ENCODE measurements at regions not wholly inside any gene's neighbourhood (a gene's known extent, or its start where the extent isn't known, plus 50 kb on each side); places are given as distances from the start of the nearest gene placed in this dataset.
A peak's percentile ranks its signal among the peaks of the same experiment; 100 is the strongest.

- no peak overlapping the region for H3K4me3 Mint-ChIP-seq
- H3K27me3 Mint-ChIP-seq: peaks cover 0 to 3% of the 10 kb centered on the region in 2 donors
- H3K36me3 Mint-ChIP-seq: no peaks in the 10 kb centered on the region
- no peaks in the 10 kb centered on the region for H3K4me1 Mint-ChIP-seq (ENCODE audit: low read depth in 2 of 2)
- no peak overlapping the region for H3K27ac Mint-ChIP-seq
- DNase-seq (ENCODE audit: low spot score) (no peak), ATAC-seq (no peak)
- H3K9me3 Mint-ChIP-seq: no peaks in the 10 kb centered on the region
Measured at GRCh38 chr22:44428941-44429830, 68.8 kb downstream of the RTL6 start.

- no peaks in the 10 kb centered on the region for H3K4me1 Mint-ChIP-seq (ENCODE audit: low read depth in 2 of 2)
- peaks cover 3 to 5% of the 10 kb centered on the region in 2 donors for H3K27me3 Mint-ChIP-seq
- no peak overlapping the region for H3K4me3 Mint-ChIP-seq
- no peaks in the 10 kb centered on the region for H3K36me3 Mint-ChIP-seq
- no peaks in the 10 kb centered on the region for H3K9me3 Mint-ChIP-seq
- no peak overlapping the region for H3K27ac Mint-ChIP-seq
- ATAC-seq: no peak
- DNase-seq (ENCODE audit: low spot score): peak; percentile 38
Measured at GRCh38 chr22:44427611-44428470, 70.2 kb downstream of the RTL6 start.

- DNase-seq (ENCODE audit: low spot score): no peak
Measured at GRCh38 chr22:44426981-44427380, 71.1 kb downstream of the RTL6 start.

GRCh38 chr22:44425694-44426045, 72.4 kb downstream of the RTL6 start:
- Mint-ChIP-seq H3K27ac (no peak overlapping the region), H3K4me1 (ENCODE audit: low read depth in 2 of 2) (no peaks in the 10 kb centered on the region), H3K36me3 (no peaks in the 10 kb centered on the region), H3K9me3 (no peaks in the 10 kb centered on the region), H3K27me3 (peaks cover 12 to 14% of the 10 kb centered on the region in 2 donors), H3K4me3 (no peak overlapping the region)
- DNase-seq (ENCODE audit: low spot score) (no peak), ATAC-seq (no peak)

More at GRCh38 chr22:44426981-44427380, 71.1 kb downstream of the RTL6 start:
- H3K4me1 Mint-ChIP-seq (ENCODE audit: low read depth in 2 of 2): no peaks in the 10 kb centered on the region
- H3K4me3 Mint-ChIP-seq: no peak overlapping the region
- H3K27ac Mint-ChIP-seq: no peak overlapping the region
- no peaks in the 10 kb centered on the region for H3K36me3 Mint-ChIP-seq
- peaks cover 9% of the 10 kb centered on the region in 2 donors for H3K27me3 Mint-ChIP-seq
- H3K9me3 Mint-ChIP-seq: no peaks in the 10 kb centered on the region
- ATAC-seq: no peak

GRCh38 chr22:44424867-44425693, 73.0 kb downstream of the RTL6 start:
- Mint-ChIP-seq H3K27ac (no peak overlapping the region), H3K27me3 (peaks cover 14 to 19% of the 10 kb centered on the region in 2 donors), H3K4me3 (no peak overlapping the region), H3K4me1 (ENCODE audit: low read depth in 2 of 2) (no peaks in the 10 kb centered on the region), H3K36me3 (peaks cover under 1% of the 10 kb centered on the region), H3K9me3 (no peaks in the 10 kb centered on the region)
- DNase-seq (ENCODE audit: low spot score) (peak; percentile 40), ATAC-seq (no peak)

- H3K36me3 Mint-ChIP-seq: peaks cover 8% of the 10 kb centered on the region
- H3K27ac Mint-ChIP-seq: no peak overlapping the region
- H3K9me3 Mint-ChIP-seq: peaks cover 7% of the 10 kb centered on the region
- no peak overlapping the region for H3K4me3 Mint-ChIP-seq
- peaks cover 20 to 26% of the 10 kb centered on the region in 2 donors for H3K27me3 Mint-ChIP-seq
- H3K4me1 Mint-ChIP-seq (ENCODE audit: low read depth in 2 of 2): no peaks in the 10 kb centered on the region
- DNase-seq (ENCODE audit: low spot score): peak; percentile 49
- no peak for ATAC-seq
Measured at GRCh38 chr22:44424359-44424682, 73.7 kb downstream of the RTL6 start.

GRCh38 chr22:44423556-44424358, 74.3 kb downstream of the RTL6 start:
- Mint-ChIP-seq H3K27me3 (peaks cover 21 to 30% of the 10 kb centered on the region in 2 donors), H3K9me3 (peaks cover 7% of the 10 kb centered on the region), H3K4me1 (ENCODE audit: low read depth in 2 of 2) (no peaks in the 10 kb centered on the region), H3K4me3 (no peak overlapping the region), H3K27ac (no peak overlapping the region), H3K36me3 (peaks cover 9% of the 10 kb centered on the region)
- DNase-seq (ENCODE audit: low spot score) (peak; percentile 42), ATAC-seq (no peak)

- DNase-seq (ENCODE audit: low spot score) (peak; percentile 45), ATAC-seq (no peak)
- H3K36me3 Mint-ChIP-seq: peaks cover 9% of the 10 kb centered on the region
- H3K27ac Mint-ChIP-seq: no peak overlapping the region
- peaks cover 24 to 37% of the 10 kb centered on the region in 2 donors for H3K27me3 Mint-ChIP-seq
- no peak overlapping the region for H3K4me3 Mint-ChIP-seq
- peaks cover 7% of the 10 kb centered on the region for H3K9me3 Mint-ChIP-seq
- no peaks in the 10 kb centered on the region for H3K4me1 Mint-ChIP-seq (ENCODE audit: low read depth in 2 of 2)
Measured at GRCh38 chr22:44422746-44423380, 75.2 kb downstream of the RTL6 start.

GRCh38 chr22:44419429-44419828, 78.6 kb downstream of the RTL6 start:
- ATAC-seq (no peak), DNase-seq (ENCODE audit: low spot score) (no peak)
- peaks cover 7% of the 10 kb centered on the region for H3K9me3 Mint-ChIP-seq
- H3K4me1 Mint-ChIP-seq (ENCODE audit: low read depth in 2 of 2): no peaks in the 10 kb centered on the region
- peaks cover 9% of the 10 kb centered on the region for H3K36me3 Mint-ChIP-seq
- H3K27me3 Mint-ChIP-seq: peaks cover 28 to 50% of the 10 kb centered on the region in 2 donors
- H3K27ac Mint-ChIP-seq: no peak overlapping the region
- H3K4me3 Mint-ChIP-seq: no peak overlapping the region

- H3K4me1 Mint-ChIP-seq (ENCODE audit: low read depth in 2 of 2): no peaks in the 10 kb centered on the region
- H3K9me3 Mint-ChIP-seq: no peaks in the 10 kb centered on the region
- ATAC-seq (no peak), DNase-seq (ENCODE audit: low spot score) (no peak)
- H3K27me3 Mint-ChIP-seq: peaks cover 4 to 15% of the 10 kb centered on the region in 2 donors
- H3K4me3 Mint-ChIP-seq: no peak overlapping the region
- no peaks in the 10 kb centered on the region for H3K36me3 Mint-ChIP-seq
- no peak overlapping the region for H3K27ac Mint-ChIP-seq
Measured at GRCh38 chr22:44413211-44413610, 84.8 kb downstream of the RTL6 start.

GRCh38 chr22:44412136-44412731, 85.8 kb downstream of the RTL6 start:
- Mint-ChIP-seq H3K4me3 (no peak overlapping the region), H3K36me3 (no peaks in the 10 kb centered on the region), H3K27ac (no peak overlapping the region), H3K9me3 (no peaks in the 10 kb centered on the region), H3K27me3 (peaks cover 4 to 13% of the 10 kb centered on the region in 2 donors), H3K4me1 (ENCODE audit: low read depth in 2 of 2) (no peaks in the 10 kb centered on the region)
- DNase-seq (ENCODE audit: low spot score): no peak
- ATAC-seq: peak in 1 of 2 donors; percentile 21

Measured in natural killer cell treated with Interleukin-12 subunit alpha and Interleukin-12 subunit beta and Interleukin-15 and Interleukin-18, amount 100 ng/mL, for 72 hours (primary cell).